Astrocyte (in vitro differentiated cells and primary cell): ENCODE measurements at regions not wholly inside any gene's neighbourhood (a gene's known extent, or its start where the extent isn't known, plus 50 kb on each side); places are given as distances from the start of the nearest gene placed in this dataset.
A peak's percentile ranks its signal among the peaks of the same experiment; 100 is the strongest.

ENCODE experiments used
- DNase-seq: peaks from one replicate; pipeline ENCODE4 v3.0.0-alpha.2; 2010; ENCODE audit warnings: low read depth
- FAIRE-seq: peaks from 2 replicates; lab custom pipeline; 2011; peaks lifted over from hg19 to GRCh38; lab: Jason Lieb, UNC
- H2AFZ ChIP-seq: 2 replicates; pipeline ENCODE4 v1.6.0; 2012; ENCODE audit warnings: low read depth, low read length, inconsistent platforms
- H3K27ac ChIP-seq: 2 replicates; pipeline ENCODE4 v1.5.1; 2011; ENCODE audit warnings: low read depth, low read length, inconsistent platforms
- H3K27me3 ChIP-seq: 2 replicates; pipeline ENCODE4 v1.6.0; 2011; ENCODE audit warnings: low read length, inconsistent platforms; ENCODE audit not compliant: insufficient read depth
- H3K36me3 ChIP-seq: 2 replicates; pipeline ENCODE4 v1.5.1; 2011; ENCODE audit warnings: low read length, inconsistent platforms; ENCODE audit not compliant: insufficient read depth
- H3K4me1 ChIP-seq: 2 replicates; pipeline ENCODE4 v1.5.1; 2011; ENCODE audit warnings: low read length, inconsistent platforms; ENCODE audit not compliant: insufficient read depth
- H3K4me2 ChIP-seq: 2 replicates; pipeline ENCODE4 v1.6.0; 2012; ENCODE audit warnings: low read length, inconsistent platforms
- H3K4me3 ChIP-seq: 2 replicates; pipeline ENCODE4 v1.5.1; 2011; ENCODE audit warnings: low read depth, mild to moderate bottlenecking, low read length, inconsistent platforms; ENCODE audit not compliant: insufficient read depth
- H3K79me2 ChIP-seq: 2 replicates; pipeline ENCODE4 v1.6.0; 2012; ENCODE audit warnings: mild to moderate bottlenecking, low read length, inconsistent platforms; ENCODE audit not compliant: insufficient read depth
- H3K9ac ChIP-seq: 2 replicates; pipeline ENCODE4 v1.6.0; 2012; ENCODE audit warnings: mild to moderate bottlenecking, low read length, inconsistent platforms
- H3K9me3 ChIP-seq: 2 replicates; pipeline ENCODE4 v1.5.1; 2012; ENCODE audit warnings: low read depth, mild to moderate bottlenecking, low read length, inconsistent platforms; ENCODE audit not compliant: insufficient read depth
- H4K20me1 ChIP-seq: 2 replicates; pipeline ENCODE4 v1.6.0; 2012; ENCODE audit warnings: low read length, inconsistent platforms; ENCODE audit not compliant: insufficient read depth
- H3K27ac Mint-ChIP-seq: one replicate; pipeline ENCODE4 v1.8.0; 2021; ENCODE audit warnings: mild to moderate bottlenecking, mixed read lengths; ENCODE audit not compliant: unreplicated experiment
- H3K27me3 Mint-ChIP-seq: one replicate; pipeline ENCODE4 v1.8.0; 2021; ENCODE audit warnings: low read depth, mixed read lengths; ENCODE audit not compliant: unreplicated experiment
- H3K36me3 Mint-ChIP-seq: one replicate; pipeline ENCODE4 v1.8.0; 2021; ENCODE audit warnings: low read depth, mixed read lengths; ENCODE audit not compliant: unreplicated experiment
- H3K4me1 Mint-ChIP-seq: one replicate; pipeline ENCODE4 v1.8.0; 2021; ENCODE audit warnings: low read depth, mixed read lengths; ENCODE audit not compliant: unreplicated experiment
- H3K4me3 Mint-ChIP-seq: one replicate; pipeline ENCODE4 v1.8.0; 2021; ENCODE audit warnings: mild to moderate bottlenecking, moderate library complexity, mixed read lengths; ENCODE audit not compliant: unreplicated experiment
- H3K9me3 Mint-ChIP-seq: one replicate; pipeline ENCODE4 v1.8.0; 2021; ENCODE audit warnings: mild to moderate bottlenecking, mixed read lengths; ENCODE audit not compliant: unreplicated experiment
- CTCF ChIP-seq: IDR thresholded peaks from 2 replicates; pipeline ENCODE4 v1.5.1; 2011; ENCODE audit warnings: low read depth, mild to moderate bottlenecking, inconsistent platforms, low read length, moderate library complexity; ENCODE audit not compliant: insufficient read depth
- EZH2 ChIP-seq: IDR thresholded peaks from 2 replicates; pipeline ENCODE4 v1.6.1; 2012; ENCODE audit warnings: mild to moderate bottlenecking, low read length, inconsistent platforms; ENCODE audit not compliant: insufficient read depth

GRCh38 chr6:91562955-91563354 is 976.1 kb upstream of the MAP3K7 start:
- Histone ChIP-seq H3K27me3 (no peaks in the 10 kb centered on the region), H3K4me2 (no peak overlapping the region), H3K27ac (no peak overlapping the region), H3K9ac (no peak overlapping the region), H3K4me1 (no peaks in the 10 kb centered on the region), H4K20me1 (no peaks in the 10 kb centered on the region), H3K9me3 (no peaks in the 10 kb centered on the region), H3K36me3 (no peaks in the 10 kb centered on the region), H3K79me2 (no peaks in the 10 kb centered on the region), H3K4me3 (no peak overlapping the region), H2AFZ (no peak overlapping the region)
- Mint-ChIP-seq H3K27ac (no peak overlapping the region), H3K9me3 (peaks cover 4% of the 10 kb centered on the region), H3K4me1 (peaks cover 3% of the 10 kb centered on the region), H3K27me3 (no peaks in the 10 kb centered on the region), H3K36me3 (no peaks in the 10 kb centered on the region), H3K4me3 (no peak overlapping the region)
- DNase-seq (peak; percentile 39), FAIRE-seq (no peak)
- no peak for TF ChIP-seq EZH2
- TF ChIP-seq CTCF = no peak

- Histone ChIP-seq H3K4me1 (no peaks in the 10 kb centered on the region), H3K4me3 (no peak overlapping the region), H3K27ac (no peak overlapping the region), H3K27me3 (no peaks in the 10 kb centered on the region), H4K20me1 (no peaks in the 10 kb centered on the region), H3K4me2 (no peak overlapping the region), H3K36me3 (no peaks in the 10 kb centered on the region), H3K79me2 (no peaks in the 10 kb centered on the region), H2AFZ (no peak overlapping the region), H3K9ac (no peak overlapping the region), H3K9me3 (no peaks in the 10 kb centered on the region)
- Mint-ChIP-seq H3K4me1 (peaks cover 3% of the 10 kb centered on the region), H3K4me3 (no peak overlapping the region), H3K36me3 (no peaks in the 10 kb centered on the region), H3K27me3 (no peaks in the 10 kb centered on the region), H3K27ac (no peak overlapping the region), H3K9me3 (peaks cover 4% of the 10 kb centered on the region)
- TF ChIP-seq CTCF = no peak
- no peak for TF ChIP-seq EZH2
- FAIRE-seq (no peak), DNase-seq (no peak)
Observed at GRCh38 chr6:91560409-91560808, 973.5 kb upstream of the MAP3K7 start.

- Histone ChIP-seq H3K36me3 (no peaks in the 10 kb centered on the region), H3K9ac (no peak overlapping the region), H3K4me3 (no peak overlapping the region), H2AFZ (no peak overlapping the region), H3K27me3 (no peaks in the 10 kb centered on the region), H3K27ac (no peak overlapping the region), H3K4me1 (no peaks in the 10 kb centered on the region), H4K20me1 (no peaks in the 10 kb centered on the region), H3K4me2 (no peak overlapping the region), H3K79me2 (no peaks in the 10 kb centered on the region), H3K9me3 (no peaks in the 10 kb centered on the region)
- H3K27me3 Mint-ChIP-seq = no peaks in the 10 kb centered on the region
- H3K27ac Mint-ChIP-seq = no peak overlapping the region
- peaks cover 2% of the 10 kb centered on the region for H3K9me3 Mint-ChIP-seq
- TF ChIP-seq CTCF (no peak), EZH2 (no peak)
- no peaks in the 10 kb centered on the region for H3K4me1 Mint-ChIP-seq
- FAIRE-seq (no peak), DNase-seq (no peak)
- no peaks in the 10 kb centered on the region for H3K36me3 Mint-ChIP-seq
- no peak overlapping the region for H3K4me3 Mint-ChIP-seq
Observed at GRCh38 chr6:91540902-91541301, 954.0 kb upstream of the MAP3K7 start.
